HG02642 (cell line): ENCODE measurements at regions not wholly inside any gene's neighbourhood (a gene's known extent, or its start where the extent isn't known, plus 50 kb on each side); places are given as distances from the start of the nearest gene placed in this dataset.
"Not testable (repeated sequence)": the region's sequence is repeated elsewhere in the genome, so short reads cannot be mapped to it uniquely, and the experiment has no call there.

Experiments used
- ATAC-seq: cut with Tn5 transposase; IDR thresholded peaks from one replicate; pipeline ENCODE4 v1.9.1; 2021; ENCODE audit warnings: mild to moderate bottlenecking; ENCODE audit not compliant: unreplicated experiment, poor library complexity

- ATAC-seq, result no peak
Measured at GRCh38 chrX:114037515-114037914, 546.4 kb upstream of the HTR2C start.

GRCh38 chrX:114028907-114029662, 554.8 kb upstream of the HTR2C start:
- ATAC-seq, result no peak

GRCh38 chrX:114017086-114017485, 566.8 kb upstream of the HTR2C start:
- no peak for ATAC-seq

GRCh38 chrX:114015966-114016365, 567.9 kb upstream of the HTR2C start:
- ATAC-seq, result no peak

GRCh38 chrX:114006664-114007063, 577.2 kb upstream of the HTR2C start:
- ATAC-seq, result no peak

- no peak for ATAC-seq
Measured at GRCh38 chrX:113996781-113997180, 587.1 kb upstream of the HTR2C start.

GRCh38 chrX:113991720-113992119, 592.2 kb upstream of the HTR2C start:
- not testable (repeated sequence) for ATAC-seq

GRCh38 chrX:113990669-113991068, 593.2 kb upstream of the HTR2C start:
- not testable (repeated sequence) for ATAC-seq

GRCh38 chrX:113988315-113988935, 595.5 kb upstream of the HTR2C start:
- ATAC-seq, result not testable (repeated sequence)

- no peak for ATAC-seq
Measured at GRCh38 chrX:113986427-113986826, 597.5 kb upstream of the HTR2C start.

GRCh38 chrX:113982766-113983165, 601.1 kb upstream of the HTR2C start:
- no peak for ATAC-seq

- ATAC-seq, result no peak
Measured at GRCh38 chrX:113980953-113981352, 602.9 kb upstream of the HTR2C start.

GRCh38 chrX:113977887-113978286, 606.0 kb upstream of the HTR2C start:
- no peak for ATAC-seq

GRCh38 chrX:113975441-113975840, 608.4 kb upstream of the HTR2C start:
- ATAC-seq, result no peak

GRCh38 chrX:113974881-113975280, 609.0 kb upstream of the HTR2C start:
- no peak for ATAC-seq

- no peak for ATAC-seq
Measured at GRCh38 chrX:113973706-113974105, 610.2 kb upstream of the HTR2C start.

GRCh38 chrX:113966791-113967190, 617.1 kb upstream of the HTR2C start:
- no peak for ATAC-seq

- ATAC-seq, result no peak
Measured at GRCh38 chrX:113962343-113962742, 621.5 kb upstream of the HTR2C start.

GRCh38 chrX:113959912-113960626, 623.8 kb upstream of the HTR2C start:
- ATAC-seq, result no peak

GRCh38 chrX:113956936-113957335, 627.0 kb upstream of the HTR2C start:
- ATAC-seq, result no peak

GRCh38 chrX:113954297-113954696, 629.6 kb upstream of the HTR2C start:
- ATAC-seq, result no peak
